ENCODE measurements at regions not wholly inside any gene's neighbourhood (a gene's known extent, or its start where the extent isn't known, plus 50 kb on each side); places are given as distances from the start of the nearest gene placed in this dataset.

DNA sequence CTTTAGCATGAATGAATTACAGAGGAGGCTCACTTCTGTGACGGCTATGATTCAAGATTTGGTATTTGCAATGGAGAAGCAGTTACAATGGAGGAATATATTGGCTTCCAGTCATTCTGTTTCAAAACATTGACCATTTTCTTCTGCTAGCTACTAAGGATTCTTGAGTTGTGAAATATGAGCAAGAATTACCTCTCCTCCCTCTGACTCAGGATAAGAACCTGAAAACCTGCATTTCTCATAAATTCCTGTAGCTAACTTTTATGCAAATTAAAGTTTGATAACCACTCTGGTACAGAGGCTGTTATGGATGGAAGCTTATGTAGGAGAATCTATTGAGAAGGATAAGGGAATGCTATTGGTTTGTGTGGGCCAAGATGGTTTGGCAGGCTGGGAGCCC is 84.1 kb upstream of the MYRIP start:
- POLR2A ChIA-PET = no interaction called here
- H3K4me3 Mint-ChIP-seq = no peak overlapping the region
- H3K9me3 Mint-ChIP-seq (ENCODE audit: insufficient read depth) = no peaks in the 10 kb centered on the region
- no peaks in the 10 kb centered on the region for H3K27me3 Mint-ChIP-seq
- CTCF ChIA-PET = no interaction called here
- H3K4me3 ChIP-seq (ENCODE audit: control extremely low read depth in 1 of 5, extremely low read depth in 1 of 5, insufficient read depth in 1 of 5, low read depth in 2 of 5, low read length in 4 of 5) = no peak overlapping the region
- no peak overlapping the region for H2AFZ ChIP-seq (ENCODE audit: insufficient read depth, low read depth, low read length, poor library complexity, severe bottlenecking)
- no peaks in the 10 kb centered on the region for H3K4me1 ChIP-seq (ENCODE audit: control insufficient read depth in 2 of 2, insufficient read depth in 2 of 2, low read length in 2 of 2)
- H3K27ac Mint-ChIP-seq = no peak overlapping the region
- H3K27me3 ChIP-seq (replicated peaks in 1 of 4; ENCODE audit: control extremely low read depth in 1 of 4, control insufficient read depth in 3 of 4, insufficient read depth in 4 of 4, low read length in 3 of 4) = no peaks in the 10 kb centered on the region
- H3K27ac ChIP-seq (ENCODE audit: low read length in 2 of 2) = no peak overlapping the region
- DNase-seq (no peak), ATAC-seq (ENCODE audit: low read depth) (no peak)
- H3K9ac ChIP-seq (ENCODE audit: low read length) = no peak overlapping the region
- H3K4me1 Mint-ChIP-seq = no peaks in the 10 kb centered on the region
- TF ChIP-seq, protein P1, sequence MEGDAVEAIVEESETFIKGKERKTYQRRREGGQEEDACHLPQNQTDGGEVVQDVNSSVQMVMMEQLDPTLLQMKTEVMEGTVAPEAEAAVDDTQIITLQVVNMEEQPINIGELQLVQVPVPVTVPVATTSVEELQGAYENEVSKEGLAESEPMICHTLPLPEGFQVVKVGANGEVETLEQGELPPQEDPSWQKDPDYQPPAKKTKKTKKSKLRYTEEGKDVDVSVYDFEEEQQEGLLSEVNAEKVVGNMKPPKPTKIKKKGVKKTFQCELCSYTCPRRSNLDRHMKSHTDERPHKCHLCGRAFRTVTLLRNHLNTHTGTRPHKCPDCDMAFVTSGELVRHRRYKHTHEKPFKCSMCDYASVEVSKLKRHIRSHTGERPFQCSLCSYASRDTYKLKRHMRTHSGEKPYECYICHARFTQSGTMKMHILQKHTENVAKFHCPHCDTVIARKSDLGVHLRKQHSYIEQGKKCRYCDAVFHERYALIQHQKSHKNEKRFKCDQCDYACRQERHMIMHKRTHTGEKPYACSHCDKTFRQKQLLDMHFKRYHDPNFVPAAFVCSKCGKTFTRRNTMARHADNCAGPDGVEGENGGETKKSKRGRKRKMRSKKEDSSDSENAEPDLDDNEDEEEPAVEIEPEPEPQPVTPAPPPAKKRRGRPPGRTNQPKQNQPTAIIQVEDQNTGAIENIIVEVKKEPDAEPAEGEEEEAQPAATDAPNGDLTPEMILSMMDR (IDR thresholded peaks at IDR 0.05) = no peak
- no peak for TF ChIP-seq EZH2 (IDR thresholded peaks at IDR 0.05; ENCODE audit: borderline replicate concordance, insufficient read depth, low read depth, low read length, poor library complexity, severe bottlenecking)
- no peaks in the 10 kb centered on the region for H3K79me2 ChIP-seq (ENCODE audit: control insufficient read depth, insufficient read depth, low read length)
- no peak overlapping the region for H3K4me2 ChIP-seq (replicated peaks; ENCODE audit: low read depth, low read length, poor library complexity, severe bottlenecking)
- no peaks in the 10 kb centered on the region for H4K20me1 ChIP-seq (ENCODE audit: control insufficient read depth, insufficient read depth, low read length, poor library complexity, severe bottlenecking)
- no CpG with 5 or more reads among the region's 1 CpG for WGBS (ENCODE audit: insufficient coverage)
- no peaks in the 10 kb centered on the region for H3K36me3 ChIP-seq (replicated peaks in 1 of 2; ENCODE audit: control extremely low read depth in 1 of 2, control insufficient read depth in 1 of 2, extremely low read depth in 1 of 2, insufficient read depth in 2 of 2, low read length in 1 of 2)
- intact Hi-C loops (cut with micrococcal nuclease) = no loop called here
- H3K9me3 ChIP-seq (ENCODE audit: control extremely low read depth in 1 of 3, control insufficient read depth in 2 of 3, insufficient read depth in 1 of 3, low read length in 2 of 3) = no peaks in the 10 kb centered on the region

DNA sequence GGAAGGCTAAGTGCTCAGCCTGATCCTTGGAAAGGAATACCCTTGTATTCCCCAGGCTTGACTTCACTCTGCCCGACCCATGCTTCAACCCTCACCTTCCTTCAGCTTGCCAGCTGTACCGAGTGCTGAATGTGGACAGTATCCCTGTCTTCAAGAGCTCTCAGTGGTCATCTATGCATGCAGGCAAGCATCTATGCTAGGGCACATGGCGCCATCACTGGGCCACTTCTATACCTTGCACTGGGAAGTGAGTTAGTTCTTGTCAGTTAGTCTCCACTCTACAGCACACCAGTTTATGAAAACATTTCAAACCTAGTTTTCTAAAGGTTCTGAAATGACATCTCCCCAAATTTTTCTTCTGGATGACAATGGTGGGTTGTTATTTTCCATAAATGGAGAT is 82.0 kb upstream of the MYRIP start:
- no peak overlapping the region for H3K4me3 Mint-ChIP-seq
- H3K9me3 Mint-ChIP-seq (ENCODE audit: insufficient read depth) = no peaks in the 10 kb centered on the region
- H3K4me3 ChIP-seq (ENCODE audit: control extremely low read depth in 1 of 5, extremely low read depth in 1 of 5, insufficient read depth in 1 of 5, low read depth in 2 of 5, low read length in 4 of 5) = no peak overlapping the region
- ChIA-PET CTCF (no interaction called here), POLR2A (no interaction called here)
- no peak for DNase-seq
- intact Hi-C loops (cut with micrococcal nuclease) = no loop called here
- no peaks in the 10 kb centered on the region for H3K27me3 Mint-ChIP-seq
- H3K27ac ChIP-seq (ENCODE audit: low read length in 2 of 2) = no peak overlapping the region
- H3K9ac ChIP-seq (ENCODE audit: low read length) = no peak overlapping the region
- 100% methylated on average over 2 of the region's 3 CpGs for WGBS (ENCODE audit: insufficient coverage)
- no peaks in the 10 kb centered on the region for H3K36me3 ChIP-seq (replicated peaks in 1 of 2; ENCODE audit: control extremely low read depth in 1 of 2, control insufficient read depth in 1 of 2, extremely low read depth in 1 of 2, insufficient read depth in 2 of 2, low read length in 1 of 2)
- no peak overlapping the region for H3K4me2 ChIP-seq (replicated peaks; ENCODE audit: low read depth, low read length, poor library complexity, severe bottlenecking)
- no peak for ATAC-seq (ENCODE audit: low read depth)
- H4K20me1 ChIP-seq (ENCODE audit: control insufficient read depth, insufficient read depth, low read length, poor library complexity, severe bottlenecking) = no peaks in the 10 kb centered on the region
- H3K27me3 ChIP-seq (replicated peaks in 1 of 4; ENCODE audit: control extremely low read depth in 1 of 4, control insufficient read depth in 3 of 4, insufficient read depth in 4 of 4, low read length in 3 of 4) = no peaks in the 10 kb centered on the region
- no peaks in the 10 kb centered on the region for H3K9me3 ChIP-seq (ENCODE audit: control extremely low read depth in 1 of 3, control insufficient read depth in 2 of 3, insufficient read depth in 1 of 3, low read length in 2 of 3)
- no peak for TF ChIP-seq EZH2 (IDR thresholded peaks at IDR 0.05; ENCODE audit: borderline replicate concordance, insufficient read depth, low read depth, low read length, poor library complexity, severe bottlenecking)
- TF ChIP-seq, protein P1 (IDR thresholded peaks at IDR 0.05) = no peak
- no peaks in the 10 kb centered on the region for H3K79me2 ChIP-seq (ENCODE audit: control insufficient read depth, insufficient read depth, low read length)
- H3K4me1 Mint-ChIP-seq = no peaks in the 10 kb centered on the region
- no peaks in the 10 kb centered on the region for H3K4me1 ChIP-seq (ENCODE audit: control insufficient read depth in 2 of 2, insufficient read depth in 2 of 2, low read length in 2 of 2)
- no peak overlapping the region for H2AFZ ChIP-seq (ENCODE audit: insufficient read depth, low read depth, low read length, poor library complexity, severe bottlenecking)
- no peak overlapping the region for H3K27ac Mint-ChIP-seq
